GM12878 (cell line): ENCODE measurements at regions not wholly inside any gene's neighbourhood (a gene's known extent, or its start where the extent isn't known, plus 50 kb on each side); places are given as distances from the start of the nearest gene placed in this dataset.

Experiments used
- ATF3 ChIP-seq: IDR thresholded peaks from 2 replicates; pipeline ENCODE4 v1.6.1; 2011; ENCODE audit warnings: low read depth, mild to moderate bottlenecking, low read length, moderate library complexity, borderline replicate concordance; ENCODE audit errors: extremely low read depth
- CREM ChIP-seq: IDR thresholded peaks from 2 replicates; pipeline ENCODE4 v1.6.1; 2014; ENCODE audit warnings: antibody characterized with exemption, low read depth
- CTCF ChIP-seq, 3 experiments: IDR thresholded peaks in 2 of 3; conservative IDR thresholded peaks in 1 of 3; 2 replicates each; pipeline ENCODE4 v1.5.1; 2011; ENCODE audit warnings: low read depth in 3 of 3, low read length in 3 of 3, mild to moderate bottlenecking in 3 of 3, control low read depth in 2 of 3, moderate library complexity in 2 of 3, inconsistent platforms in 1 of 3, mixed read lengths in 1 of 3; ENCODE audit not compliant: control insufficient read depth in 2 of 3, insufficient read depth in 1 of 3; ENCODE audit errors: extremely low read depth in 1 of 3
- ELK1 ChIP-seq: IDR thresholded peaks from 2 replicates; pipeline ENCODE4 v1.6.1; 2012; ENCODE audit warnings: low read depth, low read length, improper control_type of control experiment
- EZH2 ChIP-seq: IDR thresholded peaks from 2 replicates; pipeline ENCODE4 v1.6.1; 2012; ENCODE audit warnings: low read depth, mild to moderate bottlenecking, control low read depth, inconsistent platforms, low read length, borderline replicate concordance; ENCODE audit not compliant: control insufficient read depth
- HDAC2 ChIP-seq: fragments of 200-600 bp; sonication (generic); IDR thresholded peaks from 2 replicates; pipeline ENCODE4 v1.6.1; 2017
- PBX3 ChIP-seq: IDR thresholded peaks from 2 replicates; pipeline ENCODE4 v1.6.1; 2011; ENCODE audit warnings: mild to moderate bottlenecking, low read depth, low read length, moderate library complexity; ENCODE audit not compliant: insufficient replicate concordance
- PML ChIP-seq: IDR thresholded peaks from 2 replicates; pipeline ENCODE4 v1.6.1; 2012; ENCODE audit warnings: low read length, inconsistent platforms
- POLR2A ChIP-seq: IDR thresholded peaks from 2 replicates; pipeline ENCODE4 v1.6.1; 2011; ENCODE audit warnings: low read depth, mild to moderate bottlenecking, low read length
- RAD21 ChIP-seq: IDR thresholded peaks from 2 replicates; pipeline ENCODE4 v1.6.1; 2011; ENCODE audit warnings: mild to moderate bottlenecking, low read depth, low read length, moderate library complexity; ENCODE audit not compliant: insufficient read depth
- WRNIP1 ChIP-seq: IDR thresholded peaks from 2 replicates; pipeline ENCODE4 v1.6.1; 2011; ENCODE audit warnings: low read depth, low read length, improper control_type of control experiment, borderline replicate concordance

GRCh38 chr9:17060450-17060849, 74.4 kb upstream of the CNTLN start:
- TF ChIP-seq PML: no peak
- TF ChIP-seq WRNIP1: no peak
- TF ChIP-seq CTCF (IDR thresholded peaks at IDR 0.05 in 2 of 3, conservative IDR thresholded peaks at IDR 0.05 in 1 of 3; ENCODE audit: control insufficient read depth in 2 of 3, extremely low read depth in 1 of 3, insufficient read depth in 1 of 3, low read depth in 3 of 3, low read length in 3 of 3): no peak
- TF ChIP-seq ELK1: no peak
- no peak for TF ChIP-seq POLR2A
- no peak for TF ChIP-seq HDAC2
- no peak for TF ChIP-seq ATF3
- TF ChIP-seq PBX3: no peak
- TF ChIP-seq EZH2: no peak
- TF ChIP-seq CREM: no peak
- TF ChIP-seq RAD21: no peak
